Hepatic stellate cell (primary cell): ENCODE measurements at regions not wholly inside any gene's neighbourhood (a gene's known extent, or its start where the extent isn't known, plus 50 kb on each side); places are given as distances from the start of the nearest gene placed in this dataset.

Experiments
- DNase-seq: peaks from one replicate; pipeline ENCODE4 v3.0.0; 2011; ENCODE audit warnings: low spot score

- no peak for DNase-seq
These were observed 842.8 kb downstream of the SI start for GRCh38 chr3:164235289-164236028.

GRCh38 chr3:164233951-164234350 is 844.3 kb downstream of the SI start:
- no peak for DNase-seq

- no peak for DNase-seq
These were observed 846.6 kb downstream of the SI start for GRCh38 chr3:164231718-164232117.

- DNase-seq = no peak
These were observed 847.8 kb downstream of the SI start for GRCh38 chr3:164230385-164231094.

- DNase-seq = no peak
These were observed 854.2 kb downstream of the SI start for GRCh38 chr3:164224126-164224525.

GRCh38 chr3:164222197-164222596 is 856.1 kb downstream of the SI start:
- no peak for DNase-seq

GRCh38 chr3:164221297-164221696 is 857.0 kb downstream of the SI start:
- DNase-seq = no peak

GRCh38 chr3:164209363-164209762 is 868.9 kb downstream of the SI start:
- no peak for DNase-seq

GRCh38 chr3:164208821-164209220 is 869.5 kb downstream of the SI start:
- no peak for DNase-seq

GRCh38 chr3:164208048-164208447 is 870.2 kb downstream of the SI start:
- DNase-seq = no peak

GRCh38 chr3:164200053-164200823 is 878.1 kb downstream of the SI start:
- DNase-seq = no peak

GRCh38 chr3:164196477-164196876 is 881.8 kb downstream of the SI start:
- no peak for DNase-seq

GRCh38 chr3:164194842-164195241 is 883.5 kb downstream of the SI start:
- DNase-seq = no peak

GRCh38 chr3:164192974-164193373 is 885.3 kb downstream of the SI start:
- DNase-seq = no peak

GRCh38 chr3:164190566-164190965 is 887.7 kb downstream of the SI start:
- no peak for DNase-seq

- no peak for DNase-seq
These were observed 892.2 kb downstream of the SI start for GRCh38 chr3:164186095-164186494.

- no peak for DNase-seq
These were observed 899.1 kb downstream of the SI start for GRCh38 chr3:164179110-164179774.

- DNase-seq = no peak
These were observed 904.2 kb downstream of the SI start for GRCh38 chr3:164174059-164174458.

- no peak for DNase-seq
These were observed 922.9 kb downstream of the SI start for GRCh38 chr3:164155400-164155799.

- DNase-seq = no peak
These were observed 933.5 kb downstream of the SI start for GRCh38 chr3:164144824-164145223.

- no peak for DNase-seq
These were observed 945.4 kb downstream of the SI start for GRCh38 chr3:164132878-164133277.
